H1 (cell line): ENCODE measurements at regions not wholly inside any gene's neighbourhood (a gene's known extent, or its start where the extent isn't known, plus 50 kb on each side); places are given as distances from the start of the nearest gene placed in this dataset.

ENCODE experiments used
- CTCF ChIA-PET: fragments of 300-600 bp; sonication (Branson Sonifier 250); formaldehyde crosslinking; loops from one replicate; lab custom pipeline; 2021; ENCODE audit not compliant: partially characterized antibody; lab: Charles Lee
- POLR2A ChIA-PET: fragments of 300-600 bp; sonication (Branson Sonifier 250); formaldehyde crosslinking; loops from one replicate; lab custom pipeline; 2021; ENCODE audit warnings: inconsistent platforms; ENCODE audit not compliant: partially characterized antibody; lab: Charles Lee
- DNase-seq, 2 experiments: peaks; one replicate each; pipeline versions ENCODE4 v3.0.0 to v3.0.0-alpha.2; 2010 to 2022; ENCODE audit warnings: low spot score in 2 of 2, low read depth in 1 of 2, mixed read lengths in 1 of 2
- FAIRE-seq: peaks from 2 replicates; lab custom pipeline; 2011; peaks lifted over from hg19 to GRCh38; lab: Jason Lieb, UNC
- H2AFZ ChIP-seq: 2 replicates; pipeline ENCODE4 v1.8.1; 2012; ENCODE audit warnings: low read length, inconsistent platforms
- H2AK5ac ChIP-seq: 2 replicates; pipeline ENCODE4 v1.6.1; 2013; ENCODE audit warnings: low read depth, low read length
- H2BK120ac ChIP-seq: replicated peaks from 2 replicates; pipeline ENCODE3; 2013; ENCODE audit warnings: low read depth, low read length, inconsistent platforms
- H2BK12ac ChIP-seq: 2 replicates; pipeline ENCODE4 v1.6.1; 2013; ENCODE audit warnings: low read depth, low read length
- H2BK15ac ChIP-seq: 2 replicates; pipeline ENCODE4 v1.6.1; 2013; ENCODE audit warnings: low read length
- H2BK20ac ChIP-seq: 2 replicates; pipeline ENCODE4 v1.6.1; 2013; ENCODE audit warnings: low read length
- H2BK5ac ChIP-seq: 2 replicates; pipeline ENCODE4 v1.6.1; 2013; ENCODE audit warnings: low read depth, low read length
- H3K14ac ChIP-seq: 2 replicates; pipeline ENCODE4 v1.6.1; 2013; ENCODE audit warnings: inconsistent platforms; ENCODE audit not compliant: insufficient read length
- H3K18ac ChIP-seq: 2 replicates; pipeline ENCODE4 v1.6.1; 2013; ENCODE audit warnings: low read length; ENCODE audit errors: extremely low read depth
- H3K23ac ChIP-seq: 2 replicates; pipeline ENCODE4 v1.6.1; 2013; ENCODE audit warnings: inconsistent platforms; ENCODE audit not compliant: insufficient read length
- H3K23me2 ChIP-seq: 2 replicates; pipeline ENCODE4 v1.6.1; 2013; ENCODE audit warnings: low read depth, low read length
- H3K27ac ChIP-seq: 2 replicates; pipeline ENCODE4 v1.6.1; 2011; ENCODE audit warnings: low read depth, low read length, inconsistent platforms
- H3K27me3 ChIP-seq, 4 experiments: replicated peaks in 1 of 4; 1 replicate in 1 of 4; 2 replicates in 3 of 4; pipeline versions ENCODE4 v1.6.1 to v1.8.1; 2011 to 2013; ENCODE audit warnings: low read length in 3 of 4, mild to moderate bottlenecking in 3 of 4, inconsistent platforms in 2 of 4, mixed read lengths in 2 of 4, moderate library complexity in 1 of 4; ENCODE audit not compliant: control insufficient read depth in 3 of 4, insufficient read depth in 3 of 4; ENCODE audit errors: extremely low read depth in 1 of 4
- H3K36me3 ChIP-seq, 4 experiments: 2 replicates each; pipeline versions ENCODE4 v1.6.1 to v1.8.1; 2011 to 2013; ENCODE audit warnings: mild to moderate bottlenecking in 4 of 4, low read length in 3 of 4, moderate library complexity in 2 of 4, control low read depth in 1 of 4, inconsistent platforms in 1 of 4; ENCODE audit not compliant: insufficient read depth in 4 of 4, control insufficient read depth in 2 of 4
- H3K4ac ChIP-seq: replicated peaks from 2 replicates; pipeline ENCODE3; 2013; ENCODE audit warnings: low read length, low read depth, mixed read lengths, inconsistent platforms; ENCODE audit not compliant: insufficient read length
- H3K4me1 ChIP-seq, 4 experiments: replicated peaks in 1 of 4; 1 replicate in 1 of 4; 2 replicates in 3 of 4; pipeline versions ENCODE4 v1.6.1 to v1.8.1; 2011 to 2013; ENCODE audit warnings: low read length in 3 of 4, inconsistent platforms in 2 of 4, mixed read lengths in 1 of 4; ENCODE audit not compliant: insufficient read depth in 4 of 4, control insufficient read depth in 3 of 4
- H3K4me2 ChIP-seq, 2 experiments: 2 replicates each; pipeline versions ENCODE4 v1.6.1 to v1.8.1; 2011 to 2013; ENCODE audit warnings: low read depth in 2 of 2, low read length in 2 of 2, control low read depth in 1 of 2, inconsistent platforms in 1 of 2, mild to moderate bottlenecking in 1 of 2; ENCODE audit not compliant: insufficient read depth in 1 of 2
- H3K4me3 ChIP-seq, 4 experiments: fragments of 200-600, 300-600 bp in 1 of 4; sonication (generic), shearing (Covaris generic), sonication (Bioruptor Twin) in 1 of 4; 2 replicates each; pipeline versions ENCODE4 v1.5.1 to v1.8.1; 2011 to 2016; ENCODE audit warnings: low read length in 4 of 4, low read depth in 3 of 4, control low read depth in 2 of 4, inconsistent platforms in 2 of 4, mild to moderate bottlenecking in 2 of 4, mixed read lengths in 1 of 4, moderate library complexity in 1 of 4; ENCODE audit not compliant: insufficient read depth in 2 of 4; ENCODE audit errors: extremely low read depth in 1 of 4
- H3K56ac ChIP-seq: replicated peaks from 2 replicates; pipeline ENCODE3; 2013; ENCODE audit warnings: low read depth, mild to moderate bottlenecking, mixed read lengths, low read length, inconsistent platforms; ENCODE audit not compliant: insufficient read length
- H3K79me1 ChIP-seq: 2 replicates; pipeline ENCODE4 v1.6.1; 2013; ENCODE audit warnings: low read depth, low read length, control low read depth
- H3K79me2 ChIP-seq, 2 experiments: 2 replicates each; pipeline versions ENCODE4 v1.6.1 to v1.8.1; 2012 to 2013; ENCODE audit warnings: low read length in 2 of 2, mild to moderate bottlenecking in 2 of 2, inconsistent platforms in 1 of 2; ENCODE audit not compliant: insufficient read depth in 2 of 2, control insufficient read depth in 1 of 2
- H3K9ac ChIP-seq, 4 experiments: replicated peaks in 1 of 4; 1 replicate in 1 of 4; 2 replicates in 3 of 4; pipeline versions ENCODE4 v1.6.1 to v1.8.1; 2011 to 2013; ENCODE audit warnings: low read depth in 3 of 4, low read length in 3 of 4, control low read depth in 2 of 4, mild to moderate bottlenecking in 2 of 4, moderate library complexity in 2 of 4, inconsistent platforms in 1 of 4; ENCODE audit errors: extremely low read depth in 1 of 4
- H3K9me3 ChIP-seq, 2 experiments: 2 replicates each; pipeline versions ENCODE4 v1.6.1 to v1.8.1; 2012 to 2013; ENCODE audit warnings: mild to moderate bottlenecking in 2 of 2, moderate library complexity in 2 of 2, control low read depth in 1 of 2, inconsistent platforms in 1 of 2, low read depth in 1 of 2, low read length in 1 of 2, mixed read lengths in 1 of 2; ENCODE audit not compliant: insufficient read depth in 2 of 2
- H4K20me1 ChIP-seq, 2 experiments: replicated peaks in 1 of 2; 2 replicates each; pipeline versions ENCODE3 to v1.8.1; 2011 to 2013; ENCODE audit warnings: inconsistent platforms in 2 of 2, low read length in 2 of 2, mild to moderate bottlenecking in 1 of 2; ENCODE audit not compliant: insufficient read depth in 2 of 2, control insufficient read depth in 1 of 2
- H4K5ac ChIP-seq: 2 replicates; pipeline ENCODE4 v1.6.1; 2013; ENCODE audit warnings: low read length, low read depth, mixed read lengths, inconsistent platforms; ENCODE audit not compliant: insufficient read length
- H4K8ac ChIP-seq: 2 replicates; pipeline ENCODE4 v1.8.0; 2013; ENCODE audit warnings: mild to moderate bottlenecking, moderate library complexity, low read length, inconsistent platforms; ENCODE audit not compliant: insufficient read depth; ENCODE audit errors: extremely low read depth
- H4K91ac ChIP-seq: replicated peaks from 2 replicates; pipeline ENCODE3; 2013; ENCODE audit warnings: low read length, mixed read lengths, inconsistent platforms; ENCODE audit not compliant: insufficient read length
- KDM1A ChIP-seq: fragments of 200-600, 300-600 bp; sonication (generic); IDR thresholded peaks from 2 replicates; pipeline ENCODE4 v1.7.1; 2016; ENCODE audit warnings: mild to moderate bottlenecking, low read length, borderline replicate concordance
- NRF1 ChIP-seq: IDR thresholded peaks from 2 replicates; pipeline ENCODE4 v1.6.1; 2011; ENCODE audit warnings: mild to moderate bottlenecking, low read depth, low read length, improper control_type of control experiment
- TAF1 ChIP-seq: IDR thresholded peaks from 2 replicates; pipeline ENCODE4 v1.6.1; 2011; ENCODE audit warnings: mild to moderate bottlenecking, low read depth, low read length
- WGBS, 2 experiments: shearing (Covaris generic) in 1 of 2; methylation state at CpG; one replicate each; pipeline versions ENCODE4 v1.1.6 to v1.1.7; 2013 to 2015; ENCODE audit warnings: low lambda C conversion rate in 2 of 2, mixed read lengths in 2 of 2, inconsistent platforms in 1 of 2, low coverage in 1 of 2, missing lambda C conversion rate in 1 of 2; ENCODE audit not compliant: insufficient replicate concordance in 2 of 2, insufficient coverage in 1 of 2, insufficient read length in 1 of 2; ENCODE audit errors: extremely low coverage in 1 of 2, missing lambda C conversion rate in 1 of 2; 5-methylcytosine and 5-hydroxymethylcytosine counted together
- TF ChIP-seq, protein P1 (sequence below): IDR thresholded peaks from 2 replicates; pipeline ENCODE4 v1.6.1; 2012; ENCODE audit warnings: inconsistent platforms

DNA sequence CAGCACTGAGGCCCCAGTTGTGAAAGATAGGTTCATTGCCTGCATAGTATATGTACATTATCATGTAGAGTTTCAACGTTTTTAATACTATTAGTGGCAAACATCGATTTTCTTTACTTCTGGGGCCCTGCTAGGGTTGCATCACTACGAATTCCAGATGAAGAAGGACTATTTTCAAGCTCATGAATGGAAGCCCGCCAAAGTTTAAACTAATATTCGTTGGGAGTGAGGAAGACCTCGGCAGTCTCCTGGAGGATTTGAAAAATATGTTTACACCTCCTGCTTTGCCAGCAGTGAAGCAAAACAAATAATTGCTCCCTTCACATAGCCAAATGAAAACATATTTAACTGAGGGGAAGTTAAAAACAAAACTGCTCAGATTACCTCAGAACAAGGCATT, 672.9 kb upstream of the NOVA1 start:
- Histone ChIP-seq H2BK20ac (no peak overlapping the region), H3K27ac (no peak overlapping the region), H3K9me3 (no peaks in the 10 kb centered on the region), H3K23me2 (no peaks in the 10 kb centered on the region), H3K79me2 (no peaks in the 10 kb centered on the region), H3K14ac (no peak overlapping the region), H3K23ac (no peak overlapping the region), H3K4ac (no peak overlapping the region), H2BK5ac (no peak overlapping the region), H4K91ac (no peak overlapping the region), H2BK120ac (no peak overlapping the region), H4K20me1 (no peaks in the 10 kb centered on the region), H3K9ac (no peak overlapping the region), H3K27me3 (no peaks in the 10 kb centered on the region), H4K5ac (no peak overlapping the region), H2AFZ (no peak overlapping the region), H2AK5ac (no peak overlapping the region), H3K18ac (no peak overlapping the region), H4K8ac (no peak overlapping the region), H3K4me2 (no peak overlapping the region), H3K79me1 (no peaks in the 10 kb centered on the region), H3K4me3 (no peak overlapping the region), H3K56ac (no peak overlapping the region), H3K36me3 (no peaks in the 10 kb centered on the region), H2BK15ac (no peak overlapping the region), H2BK12ac (no peak overlapping the region), H3K4me1 (no peaks in the 10 kb centered on the region)
- WGBS, 2 experiments = 86% methylated on average over 6 of the region's 6 CpGs; no CpG with 5 or more reads in 1 of the 2 experiments
- DNase-seq (no peak), FAIRE-seq (no peak)
- CTCF ChIA-PET = no interaction called here
- POLR2A ChIA-PET = no interaction called here
- TF ChIP-seq TAF1 (no peak), NRF1 (no peak), KDM1A (no peak)
- TF ChIP-seq, protein P1, sequence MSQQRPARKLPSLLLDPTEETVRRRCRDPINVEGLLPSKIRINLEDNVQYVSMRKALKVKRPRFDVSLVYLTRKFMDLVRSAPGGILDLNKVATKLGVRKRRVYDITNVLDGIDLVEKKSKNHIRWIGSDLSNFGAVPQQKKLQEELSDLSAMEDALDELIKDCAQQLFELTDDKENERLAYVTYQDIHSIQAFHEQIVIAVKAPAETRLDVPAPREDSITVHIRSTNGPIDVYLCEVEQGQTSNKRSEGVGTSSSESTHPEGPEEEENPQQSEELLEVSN = no peak
- TF ChIP-seq, all 59 proteins: peak for 0
